ENCODE measurements at regions not wholly inside any gene's neighbourhood (a gene's known extent, or its start where the extent isn't known, plus 50 kb on each side); places are given as distances from the start of the nearest gene placed in this dataset.
"Not testable (repeated sequence)": the region's sequence is repeated elsewhere in the genome, so short reads cannot be mapped to it uniquely, and the experiment has no call there.

DNA sequence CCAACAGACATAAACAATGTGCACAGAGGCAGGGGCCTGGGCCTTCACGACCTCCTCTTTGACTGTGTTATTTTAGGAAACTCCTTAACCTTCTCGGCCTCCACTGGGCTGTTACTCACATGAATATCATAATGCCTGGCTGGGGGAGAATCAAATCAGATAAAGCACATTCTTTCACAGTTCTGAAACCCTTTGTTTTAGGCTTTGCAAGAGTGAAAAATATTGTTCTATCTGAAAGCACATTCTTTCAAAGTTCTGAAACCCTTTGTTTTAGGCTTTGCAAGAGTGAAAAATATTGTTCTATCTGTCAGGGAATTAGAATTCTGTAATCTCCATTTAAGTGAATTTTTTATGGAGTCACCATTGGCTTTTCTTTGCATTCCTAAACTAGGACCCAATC, 50.7 kb upstream of the SYNDIG1 start:
- WGBS: 48% methylated on average over 2 of the region's 2 CpGs
- no peak for DNase-seq (ENCODE audit: low spot score)
- TF ChIP-seq POLR2A (IDR thresholded peaks at IDR 0.05): no peak
- TF ChIP-seq, protein P1, sequence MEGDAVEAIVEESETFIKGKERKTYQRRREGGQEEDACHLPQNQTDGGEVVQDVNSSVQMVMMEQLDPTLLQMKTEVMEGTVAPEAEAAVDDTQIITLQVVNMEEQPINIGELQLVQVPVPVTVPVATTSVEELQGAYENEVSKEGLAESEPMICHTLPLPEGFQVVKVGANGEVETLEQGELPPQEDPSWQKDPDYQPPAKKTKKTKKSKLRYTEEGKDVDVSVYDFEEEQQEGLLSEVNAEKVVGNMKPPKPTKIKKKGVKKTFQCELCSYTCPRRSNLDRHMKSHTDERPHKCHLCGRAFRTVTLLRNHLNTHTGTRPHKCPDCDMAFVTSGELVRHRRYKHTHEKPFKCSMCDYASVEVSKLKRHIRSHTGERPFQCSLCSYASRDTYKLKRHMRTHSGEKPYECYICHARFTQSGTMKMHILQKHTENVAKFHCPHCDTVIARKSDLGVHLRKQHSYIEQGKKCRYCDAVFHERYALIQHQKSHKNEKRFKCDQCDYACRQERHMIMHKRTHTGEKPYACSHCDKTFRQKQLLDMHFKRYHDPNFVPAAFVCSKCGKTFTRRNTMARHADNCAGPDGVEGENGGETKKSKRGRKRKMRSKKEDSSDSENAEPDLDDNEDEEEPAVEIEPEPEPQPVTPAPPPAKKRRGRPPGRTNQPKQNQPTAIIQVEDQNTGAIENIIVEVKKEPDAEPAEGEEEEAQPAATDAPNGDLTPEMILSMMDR (IDR thresholded peaks at IDR 0.05): no peak
- TF ChIP-seq POLR2AphosphoS5 (IDR thresholded peaks at IDR 0.05): no peak
- intact Hi-C loops (cut with DNase I): no loop called here
- Histone ChIP-seq H3K36me3 (no peaks in the 10 kb centered on the region), H3K27ac (no peak overlapping the region), H3K27me3 (replicated peaks; ENCODE audit: insufficient read depth) (no peaks in the 10 kb centered on the region), H3K9me3 (no peaks in the 10 kb centered on the region), H3K4me3 (no peak overlapping the region), H3K4me1 (replicated peaks) (no peaks in the 10 kb centered on the region)

DNA sequence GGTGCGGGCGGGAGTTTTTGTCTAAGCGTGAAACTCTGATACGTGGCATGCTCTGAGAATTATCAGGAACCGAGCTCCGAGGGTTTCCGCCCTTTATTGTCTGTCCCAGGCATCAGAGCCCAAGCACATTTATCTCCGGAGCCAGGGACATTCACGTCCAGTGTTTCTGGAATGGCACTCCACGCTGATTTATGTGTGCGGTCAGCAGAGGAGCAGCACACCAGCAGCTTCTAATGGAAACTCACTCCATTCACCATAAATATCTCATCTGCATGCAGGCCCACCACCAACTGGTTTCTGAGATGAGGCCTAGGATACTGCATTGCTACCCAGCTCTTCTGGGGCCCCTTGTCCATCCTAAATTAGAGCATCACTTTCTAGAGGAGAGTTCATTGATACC, 51.9 kb upstream of the SYNDIG1 start:
- intact Hi-C loops (cut with DNase I): no loop called here
- H3K4me3 ChIP-seq: no peak overlapping the region
- H3K36me3 ChIP-seq: no peaks in the 10 kb centered on the region
- TF ChIP-seq POLR2AphosphoS5 (IDR thresholded peaks at IDR 0.05) (no peak), POLR2A (IDR thresholded peaks at IDR 0.05) (no peak)
- TF ChIP-seq, protein P1 (IDR thresholded peaks at IDR 0.05): no peak
- no peaks in the 10 kb centered on the region for H3K9me3 ChIP-seq
- no peak for DNase-seq (ENCODE audit: low spot score)
- 87% methylated on average over 11 of the region's 11 CpGs for WGBS
- H3K27ac ChIP-seq: no peak overlapping the region
- H3K4me1 ChIP-seq (replicated peaks): no peaks in the 10 kb centered on the region
- no peaks in the 10 kb centered on the region for H3K27me3 ChIP-seq (replicated peaks; ENCODE audit: insufficient read depth)

DNA sequence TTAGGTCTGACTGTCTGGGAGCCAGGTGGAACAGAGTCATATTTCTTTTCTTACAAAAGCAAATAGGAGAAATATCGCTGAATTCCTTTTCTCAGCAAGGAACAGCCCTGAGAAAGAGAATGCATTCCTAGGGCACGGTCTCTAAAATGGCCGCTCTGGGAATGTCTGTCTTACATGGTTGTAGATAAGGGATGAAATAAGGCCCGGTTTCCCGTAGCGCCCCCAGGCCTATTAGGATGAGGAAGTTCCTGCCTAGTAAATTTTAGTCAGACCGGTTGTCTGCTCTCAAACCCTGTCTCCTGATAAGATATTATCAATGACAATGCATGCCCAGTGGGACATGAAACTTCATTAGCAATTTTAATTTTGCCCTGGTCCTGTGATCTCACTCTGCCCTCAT, 54.0 kb upstream of the SYNDIG1 start:
- H3K36me3 ChIP-seq; H3K9me3 ChIP-seq; H3K27me3 ChIP-seq (replicated peaks; ENCODE audit: insufficient read depth); intact Hi-C loops (cut with DNase I); DNase-seq (ENCODE audit: low spot score); H3K27ac ChIP-seq; H3K4me3 ChIP-seq; H3K4me1 ChIP-seq (replicated peaks): not testable (repeated sequence)
- WGBS: 77% methylated on average over 7 of the region's 7 CpGs

DNA sequence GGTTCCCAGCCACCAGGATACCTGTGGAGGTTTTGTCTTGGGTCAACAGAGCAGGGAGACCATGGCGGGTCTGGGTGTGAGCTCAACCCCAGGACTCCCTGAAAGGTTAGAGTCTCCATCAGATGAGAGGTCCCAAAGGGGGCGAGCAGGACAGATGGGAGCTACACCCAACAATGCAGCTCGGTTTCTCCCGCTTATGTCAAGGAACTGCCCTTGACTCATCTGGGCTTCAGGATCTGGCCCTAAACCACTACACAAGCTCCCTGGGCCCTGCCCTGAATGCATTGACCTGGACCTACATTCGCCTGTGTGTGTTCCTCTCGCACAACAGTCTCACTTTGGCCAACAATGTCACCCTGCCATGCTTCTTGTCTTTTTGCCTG, 57.6 kb upstream of the SYNDIG1 start:
- no peaks in the 10 kb centered on the region for H3K4me1 ChIP-seq (replicated peaks)
- 97% methylated on average over 6 of the region's 6 CpGs for WGBS
- H3K36me3 ChIP-seq: no peaks in the 10 kb centered on the region
- H3K27ac ChIP-seq: no peak overlapping the region
- intact Hi-C loops (cut with DNase I): no loop called here
- H3K9me3 ChIP-seq: no peaks in the 10 kb centered on the region
- H3K27me3 ChIP-seq (replicated peaks; ENCODE audit: insufficient read depth): no peaks in the 10 kb centered on the region
- TF ChIP-seq, protein P1 (IDR thresholded peaks at IDR 0.05): no peak
- no peak for TF ChIP-seq POLR2AphosphoS5 (IDR thresholded peaks at IDR 0.05)
- TF ChIP-seq POLR2A (IDR thresholded peaks at IDR 0.05): no peak
- H3K4me3 ChIP-seq: no peak overlapping the region
- no peak for DNase-seq (ENCODE audit: low spot score)

DNA sequence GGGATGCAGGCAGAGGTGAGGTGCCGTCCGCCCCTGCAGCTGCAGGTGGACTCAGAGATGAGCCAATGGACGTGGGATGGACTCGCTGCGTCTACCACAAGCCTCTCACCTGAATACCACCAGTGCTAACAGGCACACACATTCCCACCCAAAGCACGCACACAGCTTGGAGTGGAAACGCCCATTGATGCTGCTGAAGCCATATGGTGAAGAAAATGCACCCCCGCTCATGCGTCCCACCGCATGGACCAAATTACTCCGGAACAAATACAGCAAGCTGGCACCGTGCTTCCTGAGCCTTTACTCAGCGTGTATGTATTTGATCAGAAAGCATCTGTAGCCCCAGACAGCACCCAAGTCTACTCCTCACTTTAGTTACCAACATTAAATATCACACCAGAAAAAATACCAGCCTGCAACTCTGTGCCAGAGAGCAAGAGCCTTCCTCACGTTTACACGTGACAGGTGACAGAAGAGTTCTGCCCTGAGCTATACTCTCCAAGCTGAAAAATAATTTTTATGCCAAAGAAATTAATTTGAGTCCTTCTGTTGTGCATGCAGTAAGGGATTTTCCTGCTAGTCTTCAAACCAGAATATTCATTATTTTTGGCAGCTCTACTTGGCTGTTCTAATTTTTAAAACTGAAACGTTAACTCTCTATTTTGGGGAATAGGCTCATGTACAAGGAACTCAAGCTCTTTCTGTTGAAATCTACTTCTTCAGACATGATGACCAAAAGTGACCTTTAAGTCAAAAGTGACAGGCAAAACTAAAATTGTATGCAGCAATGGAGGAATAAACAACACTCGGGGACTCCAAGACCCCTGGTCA, 58.2 kb upstream of the SYNDIG1 start:
- no peaks in the 10 kb centered on the region for H3K27me3 ChIP-seq (replicated peaks; ENCODE audit: insufficient read depth)
- TF ChIP-seq, protein P1 (IDR thresholded peaks at IDR 0.05): no peak
- TF ChIP-seq POLR2A (IDR thresholded peaks at IDR 0.05): no peak
- no peak for TF ChIP-seq POLR2AphosphoS5 (IDR thresholded peaks at IDR 0.05)
- WGBS: 83% methylated on average over 17 of the region's 17 CpGs
- no peak for DNase-seq (ENCODE audit: low spot score)
- no peaks in the 10 kb centered on the region for H3K9me3 ChIP-seq
- H3K27ac ChIP-seq: no peak overlapping the region
- H3K36me3 ChIP-seq: no peaks in the 10 kb centered on the region
- H3K4me3 ChIP-seq: no peak overlapping the region
- intact Hi-C loops (cut with DNase I): no loop called here
- no peaks in the 10 kb centered on the region for H3K4me1 ChIP-seq (replicated peaks)

Measured in prostate gland (tissue), 2 donors.